Mesenchymal stem cell (in vitro differentiated cells and primary cell): ENCODE measurements at regions not wholly inside any gene's neighbourhood (a gene's known extent, or its start where the extent isn't known, plus 50 kb on each side); places are given as distances from the start of the nearest gene placed in this dataset.

Source experiments
- DNase-seq: peaks from one replicate; pipeline ENCODE4 v3.0.0-alpha.2; 2013
- H2AFZ ChIP-seq: one replicate; pipeline ENCODE4 v1.6.1; 2013; ENCODE audit warnings: low read depth, mild to moderate bottlenecking, control low read depth, inconsistent platforms, low read length, moderate library complexity
- H2AK5ac ChIP-seq: 2 replicates; pipeline ENCODE4 v1.6.1; 2013; ENCODE audit warnings: low read length, moderate library complexity, mild to moderate bottlenecking, inconsistent platforms; ENCODE audit not compliant: severe bottlenecking
- H2BK120ac ChIP-seq: one replicate; pipeline ENCODE4 v1.6.1; 2013; ENCODE audit warnings: low read depth, mild to moderate bottlenecking, inconsistent platforms, low read length, moderate library complexity
- H2BK12ac ChIP-seq, 2 experiments: one replicate each; pipeline ENCODE4 v1.6.1; 2013; ENCODE audit warnings: inconsistent platforms in 2 of 2, low read length in 2 of 2, mild to moderate bottlenecking in 2 of 2, moderate library complexity in 2 of 2, control low read depth in 1 of 2
- H2BK15ac ChIP-seq: one replicate; pipeline ENCODE4 v1.6.1; 2013; ENCODE audit warnings: mild to moderate bottlenecking, low read depth, inconsistent platforms; ENCODE audit not compliant: poor library complexity, severe bottlenecking
- H2BK5ac ChIP-seq: 2 replicates; pipeline ENCODE4 v1.6.1; 2013; ENCODE audit warnings: low read depth, mild to moderate bottlenecking, low read length, control low read depth, inconsistent platforms; ENCODE audit not compliant: poor library complexity, severe bottlenecking
- H3K14ac ChIP-seq, 2 experiments: one replicate each; pipeline ENCODE4 v1.6.1; 2013; ENCODE audit warnings: inconsistent platforms in 2 of 2, low read length in 2 of 2, control low read depth in 1 of 2, mild to moderate bottlenecking in 1 of 2, moderate library complexity in 1 of 2
- H3K18ac ChIP-seq, 2 experiments: one replicate each; pipeline ENCODE4 v1.6.1; 2013; ENCODE audit warnings: inconsistent platforms in 2 of 2, low read length in 2 of 2, control low read depth in 1 of 2, low read depth in 1 of 2, mild to moderate bottlenecking in 1 of 2
- H3K23ac ChIP-seq, 2 experiments: one replicate each; pipeline ENCODE4 v1.6.1; 2013; ENCODE audit warnings: inconsistent platforms in 2 of 2, low read length in 2 of 2, mild to moderate bottlenecking in 2 of 2, moderate library complexity in 2 of 2, control low read depth in 1 of 2
- H3K27ac ChIP-seq: 2 replicates; pipeline ENCODE4 v1.5.1; 2013; ENCODE audit warnings: mild to moderate bottlenecking, moderate library complexity, low read length, control low read depth, inconsistent platforms; ENCODE audit not compliant: poor library complexity, severe bottlenecking
- H3K27me3 ChIP-seq, 2 experiments: 2 replicates each; pipeline versions ENCODE4 v1.6.1 to v1.7.0; 2013; ENCODE audit warnings: low read length in 2 of 2, mild to moderate bottlenecking in 2 of 2, moderate library complexity in 2 of 2, control low read depth in 1 of 2, inconsistent platforms in 1 of 2; ENCODE audit not compliant: control insufficient read depth in 1 of 2, insufficient read depth in 1 of 2
- H3K36me3 ChIP-seq, 2 experiments: 2 replicates each; pipeline versions ENCODE4 v1.6.1 to v1.7.0; 2013; ENCODE audit warnings: low read length in 2 of 2, control low read depth in 1 of 2, inconsistent platforms in 1 of 2, low read depth in 1 of 2, mild to moderate bottlenecking in 1 of 2; ENCODE audit not compliant: insufficient read depth in 2 of 2, control insufficient read depth in 1 of 2
- H3K4ac ChIP-seq, 2 experiments: one replicate each; pipeline ENCODE4 v1.6.1; 2013; ENCODE audit warnings: inconsistent platforms in 2 of 2, low read length in 2 of 2, mild to moderate bottlenecking in 2 of 2, moderate library complexity in 2 of 2, control low read depth in 1 of 2, low read depth in 1 of 2
- H3K4me1 ChIP-seq: 2 replicates; pipeline ENCODE4 v1.6.1; 2013; ENCODE audit warnings: low read depth, low read length, control low read depth; ENCODE audit not compliant: control insufficient read depth, insufficient read depth
- H3K4me2 ChIP-seq: 2 replicates; pipeline ENCODE4 v1.6.1; 2013; ENCODE audit warnings: low read length, mild to moderate bottlenecking, inconsistent platforms; ENCODE audit not compliant: poor library complexity, severe bottlenecking
- H3K4me3 ChIP-seq, 2 experiments: 2 replicates each; pipeline versions ENCODE4 v1.5.1 to v1.7.0; 2013; ENCODE audit warnings: low read length in 2 of 2, mild to moderate bottlenecking in 2 of 2, control low read depth in 1 of 2, low read depth in 1 of 2; ENCODE audit not compliant: insufficient read depth in 1 of 2
- H3K79me1 ChIP-seq: replicated peaks from 2 replicates; pipeline ENCODE4 v1.6.1; 2013; ENCODE audit warnings: mild to moderate bottlenecking, control low read depth, low read length, inconsistent platforms; ENCODE audit not compliant: poor library complexity, severe bottlenecking
- H3K9ac ChIP-seq: 2 replicates; pipeline ENCODE4 v1.7.0; 2013; ENCODE audit warnings: mild to moderate bottlenecking, low read length, moderate library complexity
- H3K9me3 ChIP-seq: 2 replicates; pipeline ENCODE4 v1.7.0; 2013; ENCODE audit warnings: mild to moderate bottlenecking, low read length; ENCODE audit not compliant: control insufficient read depth
- H4K8ac ChIP-seq: one replicate; pipeline ENCODE4 v1.6.1; 2013; ENCODE audit warnings: inconsistent platforms, mild to moderate bottlenecking, low read length, moderate library complexity
- H4K91ac ChIP-seq: one replicate; pipeline ENCODE4 v1.6.1; 2013; ENCODE audit warnings: mild to moderate bottlenecking, low read length, inconsistent platforms
- WGBS: methylation state at CpG from one replicate; pipeline ENCODE4 v1.1.7; 2013; ENCODE audit warnings: mixed read lengths; 5-methylcytosine and 5-hydroxymethylcytosine counted together

- Histone ChIP-seq H2BK120ac (no peak overlapping the region), H3K36me3 (no peaks in the 10 kb centered on the region), H2BK12ac (no peak overlapping the region), H2BK15ac (no peak overlapping the region), H3K4me1 (peaks cover 16% of the 10 kb centered on the region), H3K18ac (no peak overlapping the region), H3K27me3 (no peaks in the 10 kb centered on the region), H2AFZ (no peak overlapping the region), H3K14ac (no peak overlapping the region), H3K9ac (no peak overlapping the region), H3K4ac (no peak overlapping the region), H3K4me2 (no peak overlapping the region), H3K27ac (no peak overlapping the region), H4K8ac (no peak overlapping the region), H3K23ac (no peak overlapping the region), H3K9me3 (no peaks in the 10 kb centered on the region), H3K4me3 (no peak overlapping the region), H4K91ac (no peak overlapping the region), H2BK5ac (no peak overlapping the region), H2AK5ac (no peak overlapping the region), H3K79me1 (no peaks in the 10 kb centered on the region)
- DNase-seq = no peak
- 91% methylated on average over 15 of the region's 17 CpGs for WGBS
Observed at GRCh38 chr2:425947-426346, 138.1 kb upstream of the ALKAL2 start.

- H3K79me1 ChIP-seq = no peaks in the 10 kb centered on the region
- H3K4ac ChIP-seq = no peak overlapping the region
- H3K27me3 ChIP-seq = no peaks in the 10 kb centered on the region
- H3K4me2 ChIP-seq = no peak overlapping the region
- no peak overlapping the region for H2AFZ ChIP-seq
- H3K27ac ChIP-seq = peak overlapping the region; percentile 52
- no peak overlapping the region for H2BK15ac ChIP-seq
- H3K9me3 ChIP-seq = no peaks in the 10 kb centered on the region
- H3K18ac ChIP-seq = no peak overlapping the region
- no peak overlapping the region for H3K23ac ChIP-seq
- no peak for DNase-seq
- 68% methylated on average over 7 of the region's 8 CpGs for WGBS
- H3K36me3 ChIP-seq = no peaks in the 10 kb centered on the region
- H2AK5ac ChIP-seq = peak overlapping the region; percentile 33
- no peak overlapping the region for H2BK120ac ChIP-seq
- H3K4me3 ChIP-seq = no peak overlapping the region
- H3K14ac ChIP-seq = no peak overlapping the region
- no peak overlapping the region for H3K9ac ChIP-seq
- H2BK12ac ChIP-seq = no peak overlapping the region
- H3K4me1 ChIP-seq = peaks cover 16% of the 10 kb centered on the region
- no peak overlapping the region for H4K91ac ChIP-seq
- no peak overlapping the region for H4K8ac ChIP-seq
- H2BK5ac ChIP-seq = peak overlapping the region; percentile 3
Observed at GRCh38 chr2:425243-425642, 137.4 kb upstream of the ALKAL2 start.

GRCh38 chr2:424306-425171, 136.6 kb upstream of the ALKAL2 start:
- no peak overlapping the region for H2BK5ac ChIP-seq
- H3K9ac ChIP-seq = no peak overlapping the region
- no peak overlapping the region for H2AFZ ChIP-seq
- H3K14ac ChIP-seq = no peak overlapping the region
- no peak overlapping the region for H2AK5ac ChIP-seq
- H3K27ac ChIP-seq = peak overlapping the region; percentile 81
- no peak overlapping the region for H4K8ac ChIP-seq
- no peak overlapping the region for H3K4ac ChIP-seq
- WGBS = 86% methylated on average over 18 of the region's 20 CpGs
- H3K4me1 ChIP-seq = peaks cover 16% of the 10 kb centered on the region
- no peaks in the 10 kb centered on the region for H3K36me3 ChIP-seq
- H2BK12ac ChIP-seq = no peak overlapping the region
- H2BK120ac ChIP-seq = no peak overlapping the region
- no peaks in the 10 kb centered on the region for H3K79me1 ChIP-seq
- no peak overlapping the region for H2BK15ac ChIP-seq
- no peak overlapping the region for H3K4me2 ChIP-seq
- H3K9me3 ChIP-seq = no peaks in the 10 kb centered on the region
- H3K4me3 ChIP-seq = no peak overlapping the region
- no peak overlapping the region for H4K91ac ChIP-seq
- no peak overlapping the region for H3K23ac ChIP-seq
- DNase-seq = no peak
- no peak overlapping the region for H3K18ac ChIP-seq
- H3K27me3 ChIP-seq = no peaks in the 10 kb centered on the region

- no peak for DNase-seq
- no peak overlapping the region for H2AFZ ChIP-seq
- no peak overlapping the region for H3K14ac ChIP-seq
- H2BK12ac ChIP-seq = no peak overlapping the region
- no peak overlapping the region for H4K91ac ChIP-seq
- no peak overlapping the region for H3K4me2 ChIP-seq
- no peak overlapping the region for H2BK5ac ChIP-seq
- H3K4me1 ChIP-seq = peaks cover 16% of the 10 kb centered on the region
- no peaks in the 10 kb centered on the region for H3K79me1 ChIP-seq
- H3K27ac ChIP-seq = no peak overlapping the region
- no peaks in the 10 kb centered on the region for H3K27me3 ChIP-seq
- H3K9me3 ChIP-seq = no peaks in the 10 kb centered on the region
- no peak overlapping the region for H4K8ac ChIP-seq
- H3K23ac ChIP-seq = no peak overlapping the region
- H3K18ac ChIP-seq = no peak overlapping the region
- H3K9ac ChIP-seq = no peak overlapping the region
- H2AK5ac ChIP-seq = no peak overlapping the region
- H2BK15ac ChIP-seq = no peak overlapping the region
- WGBS = 80% methylated on average over 8 of the region's 10 CpGs
- H2BK120ac ChIP-seq = no peak overlapping the region
- no peaks in the 10 kb centered on the region for H3K36me3 ChIP-seq
- H3K4me3 ChIP-seq = no peak overlapping the region
- no peak overlapping the region for H3K4ac ChIP-seq
Observed at GRCh38 chr2:423479-423878, 135.6 kb upstream of the ALKAL2 start.
